Neuronal stem cell (in vitro differentiated cells): ENCODE measurements at regions not wholly inside any gene's neighbourhood (a gene's known extent, or its start where the extent isn't known, plus 50 kb on each side); places are given as distances from the start of the nearest gene placed in this dataset.
"Not testable (repeated sequence)": the region's sequence is repeated elsewhere in the genome, so short reads cannot be mapped to it uniquely, and the experiment has no call there.

Experiments
- DNase-seq: peaks from one replicate; pipeline ENCODE4 v3.0.0-alpha.2; 2013; ENCODE audit warnings: low spot score
- H2AFZ ChIP-seq: one replicate; pipeline ENCODE4 v1.6.1; 2013; ENCODE audit warnings: mild to moderate bottlenecking, low read length, inconsistent platforms
- H2AK5ac ChIP-seq: 2 replicates; pipeline ENCODE4 v1.6.1; 2013; ENCODE audit warnings: low read depth, mild to moderate bottlenecking, inconsistent platforms, low read length, moderate library complexity, mixed read lengths
- H2BK120ac ChIP-seq: 2 replicates; pipeline ENCODE4 v1.6.1; 2013; ENCODE audit warnings: low read depth, mild to moderate bottlenecking, inconsistent platforms, low read length, moderate library complexity, mixed read lengths
- H2BK12ac ChIP-seq: one replicate; pipeline ENCODE4 v1.6.1; 2013; ENCODE audit warnings: low read length, inconsistent platforms
- H2BK15ac ChIP-seq: 2 replicates; pipeline ENCODE4 v1.6.1; 2013; ENCODE audit warnings: mild to moderate bottlenecking, low read length, inconsistent platforms, mixed read lengths
- H2BK5ac ChIP-seq: one replicate; pipeline ENCODE4 v1.6.1; 2013; ENCODE audit warnings: inconsistent platforms, mild to moderate bottlenecking, low read length, moderate library complexity
- H3K14ac ChIP-seq: one replicate; pipeline ENCODE4 v1.6.1; 2013; ENCODE audit warnings: low read length, inconsistent platforms
- H3K18ac ChIP-seq: 2 replicates; pipeline ENCODE4 v1.6.1; 2013; ENCODE audit warnings: low read length, inconsistent platforms
- H3K23ac ChIP-seq: 2 replicates; pipeline ENCODE4 v1.6.1; 2013; ENCODE audit warnings: low read depth, mild to moderate bottlenecking, mixed read lengths, low read length, inconsistent platforms; ENCODE audit not compliant: poor library complexity
- H3K27ac ChIP-seq: replicated peaks from 3 replicates; pipeline ENCODE4 v1.5.1; 2013; ENCODE audit warnings: low read length, inconsistent platforms
- H3K27me3 ChIP-seq, 3 experiments: 2 replicates each; pipeline ENCODE4 v1.6.1; 2013; ENCODE audit warnings: low read length in 3 of 3, mild to moderate bottlenecking in 2 of 3, inconsistent platforms in 1 of 3, low read depth in 1 of 3, mixed read lengths in 1 of 3, moderate library complexity in 1 of 3; ENCODE audit not compliant: control insufficient read depth in 3 of 3, insufficient read depth in 3 of 3
- H3K36me3 ChIP-seq, 2 donors: replicated peaks in 1 of 2; 2 replicates each; pipeline ENCODE4 v1.6.1; 2013; ENCODE audit warnings: low read length in 2 of 2; ENCODE audit not compliant: control insufficient read depth in 2 of 2, insufficient read depth in 2 of 2
- H3K4ac ChIP-seq: 2 replicates; pipeline ENCODE4 v1.6.1; 2013; ENCODE audit warnings: inconsistent platforms, mild to moderate bottlenecking, low read length, moderate library complexity
- H3K4me1 ChIP-seq, 2 donors: 1 replicate in 1 of 2; 2 replicates in 1 of 2; pipeline ENCODE4 v1.6.1; 2013; ENCODE audit warnings: low read length in 2 of 2, low read depth in 1 of 2; ENCODE audit not compliant: control insufficient read depth in 2 of 2, insufficient read depth in 1 of 2
- H3K4me2 ChIP-seq: one replicate; pipeline ENCODE4 v1.6.1; 2013; ENCODE audit warnings: mild to moderate bottlenecking, low read length, inconsistent platforms; ENCODE audit not compliant: insufficient read depth, poor library complexity, severe bottlenecking
- H3K4me3 ChIP-seq, 2 donors: 2 replicates each; pipeline ENCODE4 v1.5.1; 2013; ENCODE audit warnings: low read length in 2 of 2, mild to moderate bottlenecking in 2 of 2, inconsistent platforms in 1 of 2, moderate library complexity in 1 of 2
- H3K79me1 ChIP-seq: one replicate; pipeline ENCODE4 v1.6.1; 2013; ENCODE audit warnings: low read depth, mild to moderate bottlenecking, inconsistent platforms, low read length, moderate library complexity
- H3K9ac ChIP-seq: one replicate; pipeline ENCODE4 v1.6.1; 2013; ENCODE audit warnings: mild to moderate bottlenecking, low read depth, low read length, inconsistent platforms; ENCODE audit not compliant: poor library complexity
- H3K9me3 ChIP-seq, 2 donors: replicated peaks in 1 of 2; 2 replicates each; pipeline versions ENCODE3 to v1.6.1; 2013; ENCODE audit warnings: low read length in 2 of 2, mild to moderate bottlenecking in 2 of 2, inconsistent platforms in 1 of 2, low read depth in 1 of 2, mixed read lengths in 1 of 2, moderate library complexity in 1 of 2; ENCODE audit not compliant: control insufficient read depth in 2 of 2, insufficient read depth in 1 of 2
- H4K8ac ChIP-seq: one replicate; pipeline ENCODE4 v1.6.1; 2013; ENCODE audit warnings: low read depth, mild to moderate bottlenecking, inconsistent platforms, low read length, moderate library complexity
- H4K91ac ChIP-seq: one replicate; pipeline ENCODE4 v1.6.1; 2013; ENCODE audit warnings: low read length, low read depth, mild to moderate bottlenecking, inconsistent platforms; ENCODE audit not compliant: poor library complexity
- WGBS, 2 donors: extraction: QIAGEN DNeasy Blood & Tissue Kit; methylation state at CpG; one replicate each; pipeline ENCODE4 v1.1.7; 2013; ENCODE audit warnings: missing lambda C conversion rate in 2 of 2, mixed read lengths in 1 of 2; ENCODE audit not compliant: insufficient read length in 2 of 2, insufficient replicate concordance in 1 of 2; ENCODE audit errors: extremely low coverage in 2 of 2; 5-methylcytosine and 5-hydroxymethylcytosine counted together

GRCh38 chr21:28008245-28008644 is 984.4 kb downstream of the LTN1 start:
- WGBS, 2 donors: no CpG with 5 or more reads among the region's 3 CpGs
- H2BK5ac ChIP-seq, H4K8ac ChIP-seq, H2BK15ac ChIP-seq, H3K4me1 ChIP-seq, H2AFZ ChIP-seq, H2BK12ac ChIP-seq, H4K91ac ChIP-seq, H3K14ac ChIP-seq, H2AK5ac ChIP-seq, H3K79me1 ChIP-seq, DNase-seq, H2BK120ac ChIP-seq, H3K27me3 ChIP-seq, H3K4me2 ChIP-seq, H3K9me3 ChIP-seq, H3K4ac ChIP-seq, H3K4me3 ChIP-seq, H3K27ac ChIP-seq, H3K23ac ChIP-seq, H3K18ac ChIP-seq, H3K9ac ChIP-seq, H3K36me3 ChIP-seq: not testable (repeated sequence)

- H3K23ac ChIP-seq, H4K8ac ChIP-seq, H2AFZ ChIP-seq, H3K4ac ChIP-seq, H3K14ac ChIP-seq, H3K18ac ChIP-seq, DNase-seq, H2BK120ac ChIP-seq, H4K91ac ChIP-seq, H2BK5ac ChIP-seq, H3K27ac ChIP-seq, H2BK15ac ChIP-seq, H2BK12ac ChIP-seq, H3K4me1 ChIP-seq, H2AK5ac ChIP-seq, H3K9ac ChIP-seq, H3K36me3 ChIP-seq, H3K4me2 ChIP-seq, H3K4me3 ChIP-seq, H3K27me3 ChIP-seq, H3K9me3 ChIP-seq, H3K79me1 ChIP-seq: not testable (repeated sequence)
- no CpG with 5 or more reads among the region's 2 CpGs for WGBS, 2 donors
Observed at GRCh38 chr21:28003627-28004026, 989.0 kb downstream of the LTN1 start.

GRCh38 chr21:27996906-27997305 is 995.8 kb downstream of the LTN1 start:
- no CpG with 5 or more reads among the region's 4 CpGs for WGBS, 2 donors
- H2AK5ac ChIP-seq, H3K14ac ChIP-seq, H3K4ac ChIP-seq, H3K36me3 ChIP-seq, H2AFZ ChIP-seq, H4K8ac ChIP-seq, H3K18ac ChIP-seq, H2BK5ac ChIP-seq, H3K79me1 ChIP-seq, H3K4me2 ChIP-seq, H2BK120ac ChIP-seq, H3K23ac ChIP-seq, H2BK15ac ChIP-seq, H2BK12ac ChIP-seq, H3K9me3 ChIP-seq, DNase-seq, H3K9ac ChIP-seq, H3K27ac ChIP-seq, H4K91ac ChIP-seq, H3K4me1 ChIP-seq, H3K4me3 ChIP-seq, H3K27me3 ChIP-seq: not testable (repeated sequence)

- not testable (repeated sequence) for H3K79me1 ChIP-seq, H2BK120ac ChIP-seq, H2BK5ac ChIP-seq, H3K4me3 ChIP-seq, H3K9ac ChIP-seq, H2AK5ac ChIP-seq, H3K27me3 ChIP-seq, H3K4me2 ChIP-seq, H4K91ac ChIP-seq, H4K8ac ChIP-seq, H3K27ac ChIP-seq, H3K4ac ChIP-seq, DNase-seq, H3K14ac ChIP-seq, H3K18ac ChIP-seq, H3K36me3 ChIP-seq, H2BK12ac ChIP-seq, H3K23ac ChIP-seq, H3K9me3 ChIP-seq, H3K4me1 ChIP-seq, H2BK15ac ChIP-seq, H2AFZ ChIP-seq
- WGBS, 2 donors: no CpG with 5 or more reads among the region's 2 CpGs
Observed at GRCh38 chr21:27984663-27985325, 1007.9 kb downstream of the LTN1 start.
